Right lobe of liver (tissue), 6 donors: ENCODE measurements at regions not wholly inside any gene's neighbourhood (a gene's known extent, or its start where the extent isn't known, plus 50 kb on each side); places are given as distances from the start of the nearest gene placed in this dataset.

Source experiments
- ATAC-seq, 4 donors: fragments of 200-7000 bp; cut with Tn5 transposase; one replicate each; pipeline ENCODE4 v1.9.1; 2020; ENCODE audit warnings: mild to moderate bottlenecking in 4 of 4, moderate library complexity in 4 of 4
- DNase-seq, 3 donors: peaks; one replicate each; pipeline ENCODE4 v3.0.0-alpha.2; 2020
- H3K27ac ChIP-seq, 3 donors: fragments of 200-600 bp; one replicate each; pipeline ENCODE4 v1.8.0; 2022
- H3K27me3 ChIP-seq, 2 donors: fragments of 200-600 bp; one replicate each; pipeline ENCODE4 v1.8.0; 2022
- H3K36me3 ChIP-seq, 4 donors: fragments of 200-600 bp; sonication (generic) in 1 of 4; one replicate each; pipeline versions ENCODE4 v1.5.1 to v1.8.0; 2017 to 2022; ENCODE audit warnings: control low read depth in 1 of 4
- H3K4me1 ChIP-seq, 4 donors: fragments of 200-600 bp; sonication (generic) in 1 of 4; one replicate each; pipeline versions ENCODE4 v1.5.1 to v1.8.0; 2017 to 2022; ENCODE audit warnings: control low read depth in 1 of 4
- H3K4me3 ChIP-seq, 3 donors: fragments of 200-600 bp; one replicate each; pipeline ENCODE4 v1.8.0; 2022
- H3K9me3 ChIP-seq, 4 donors: fragments of 200-600 bp; sonication (generic) in 1 of 4; one replicate each; pipeline versions ENCODE4 v1.5.1 to v1.8.0; 2017 to 2022; ENCODE audit warnings: control low read depth in 1 of 4
- POLR2A ChIP-seq: fragments of 450-650 bp; IDR thresholded peaks from one replicate; pipeline ENCODE4 v1.6.1; 2017; ENCODE audit warnings: antibody characterized with exemption, mild to moderate bottlenecking
- whole genome bisulfite sequencing: methylation state at CpG from one replicate; pipeline ENCODE4 v1.1.6; 2018; ENCODE audit warnings: low coverage, low lambda C conversion rate; ENCODE audit not compliant: insufficient coverage; ENCODE audit errors: missing lambda C conversion rate; 5-methylcytosine and 5-hydroxymethylcytosine counted together
- intact Hi-C, 2 donors: fragments of 100-400 bp; cut with DNase I; formaldehyde crosslinking; loops; one replicate each; pipeline versions ENCODE4 v1.11.2 to v1.14.1; 2022
- TF ChIP-seq, protein P1 (sequence below), 4 donors: fragments of 200-600 bp in 3 of 4; fragments of 450-650 bp in 1 of 4; IDR thresholded peaks; one replicate each; pipeline versions ENCODE4 v1.5.1 to v1.8.0; 2016 to 2022; ENCODE audit warnings: antibody characterized with exemption in 4 of 4, mild to moderate bottlenecking in 2 of 4
- donor health status: DM: no; HTN: yes; CAD: no.
- donor health status: DM: no; HTN: no; CAD: no.
- donor health status: DM: no; HTN: no; CAD: no.
- donor health status: DM: no; HTN: yes; CAD: no.
- donor health status: DM: no; HTN: yes; CAD: no.

DNA sequence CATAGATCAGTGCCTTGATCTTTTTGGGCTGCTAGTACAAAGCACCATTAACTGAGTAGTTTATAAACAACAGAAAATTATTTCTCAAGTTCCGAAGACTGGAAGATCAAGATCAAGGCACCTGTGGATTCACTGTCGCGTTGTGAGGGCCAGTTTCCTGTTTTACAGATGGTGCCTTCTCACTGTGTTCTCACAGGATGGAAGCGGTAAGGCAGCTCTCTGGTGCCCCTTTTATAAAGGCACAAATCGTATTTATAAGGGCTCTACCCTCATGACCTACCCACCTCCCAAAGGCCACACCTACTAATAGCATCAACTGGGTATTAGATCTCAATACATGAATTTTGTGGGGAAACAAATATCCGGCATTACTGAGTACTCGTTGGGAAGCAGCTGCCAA is 729.5 kb upstream of the SLC39A10 start:
- no peaks in the 10 kb centered on the region for H3K4me1 ChIP-seq
- no peaks in the 10 kb centered on the region for H3K9me3 ChIP-seq
- no peaks in the 10 kb centered on the region for H3K36me3 ChIP-seq
- TF ChIP-seq POLR2A = no peak
- TF ChIP-seq, protein P1, sequence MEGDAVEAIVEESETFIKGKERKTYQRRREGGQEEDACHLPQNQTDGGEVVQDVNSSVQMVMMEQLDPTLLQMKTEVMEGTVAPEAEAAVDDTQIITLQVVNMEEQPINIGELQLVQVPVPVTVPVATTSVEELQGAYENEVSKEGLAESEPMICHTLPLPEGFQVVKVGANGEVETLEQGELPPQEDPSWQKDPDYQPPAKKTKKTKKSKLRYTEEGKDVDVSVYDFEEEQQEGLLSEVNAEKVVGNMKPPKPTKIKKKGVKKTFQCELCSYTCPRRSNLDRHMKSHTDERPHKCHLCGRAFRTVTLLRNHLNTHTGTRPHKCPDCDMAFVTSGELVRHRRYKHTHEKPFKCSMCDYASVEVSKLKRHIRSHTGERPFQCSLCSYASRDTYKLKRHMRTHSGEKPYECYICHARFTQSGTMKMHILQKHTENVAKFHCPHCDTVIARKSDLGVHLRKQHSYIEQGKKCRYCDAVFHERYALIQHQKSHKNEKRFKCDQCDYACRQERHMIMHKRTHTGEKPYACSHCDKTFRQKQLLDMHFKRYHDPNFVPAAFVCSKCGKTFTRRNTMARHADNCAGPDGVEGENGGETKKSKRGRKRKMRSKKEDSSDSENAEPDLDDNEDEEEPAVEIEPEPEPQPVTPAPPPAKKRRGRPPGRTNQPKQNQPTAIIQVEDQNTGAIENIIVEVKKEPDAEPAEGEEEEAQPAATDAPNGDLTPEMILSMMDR (IDR thresholded peaks at IDR 0.05) = no peak
- no peak for ATAC-seq
- intact Hi-C loops = no loop called here
- no peak overlapping the region for H3K4me3 ChIP-seq
- no peaks in the 10 kb centered on the region for H3K27me3 ChIP-seq
- WGBS = 63% methylated on average over 7 of the region's 7 CpGs
- no peak for DNase-seq
- no peak overlapping the region for H3K27ac ChIP-seq

DNA sequence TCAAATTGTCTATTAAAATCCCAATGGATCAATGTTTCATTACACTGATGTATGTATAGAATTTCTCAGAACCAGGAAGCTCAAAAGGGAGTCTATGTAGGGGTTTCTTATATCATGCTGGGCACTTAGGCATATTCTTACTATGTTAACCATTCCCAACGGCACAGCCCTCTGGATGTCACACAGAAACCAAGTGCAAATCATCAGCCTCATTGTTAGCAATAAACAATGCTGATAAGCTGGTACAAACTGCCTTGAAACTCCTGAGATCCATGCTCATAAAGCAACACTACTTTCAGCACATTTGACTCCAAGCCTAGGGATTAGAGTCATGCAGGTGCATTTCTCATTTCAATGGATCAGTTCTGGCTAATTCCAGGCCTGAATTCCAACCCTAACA is 730.2 kb upstream of the SLC39A10 start:
- TF ChIP-seq, protein P1 (IDR thresholded peaks at IDR 0.05) = no peak
- no peak for TF ChIP-seq POLR2A
- no peak overlapping the region for H3K4me3 ChIP-seq
- no peaks in the 10 kb centered on the region for H3K36me3 ChIP-seq
- no peaks in the 10 kb centered on the region for H3K27me3 ChIP-seq
- H3K9me3 ChIP-seq = no peaks in the 10 kb centered on the region
- WGBS = 30% methylated on average over 1 of the region's 1 CpG
- intact Hi-C loops = no loop called here
- H3K4me1 ChIP-seq = no peaks in the 10 kb centered on the region
- DNase-seq (no peak), ATAC-seq (no peak)
- H3K27ac ChIP-seq = no peak overlapping the region

- no peak for DNase-seq
- no peak overlapping the region for H3K4me3 ChIP-seq
- no peaks in the 10 kb centered on the region for H3K27me3 ChIP-seq
- 42% methylated on average over 4 of the region's 4 CpGs for WGBS
- no peaks in the 10 kb centered on the region for H3K36me3 ChIP-seq
- no peaks in the 10 kb centered on the region for H3K4me1 ChIP-seq
- H3K9me3 ChIP-seq = no peaks in the 10 kb centered on the region
- TF ChIP-seq, protein P1 (IDR thresholded peaks at IDR 0.05) = no peak
- no peak for TF ChIP-seq POLR2A
- no peak overlapping the region for H3K27ac ChIP-seq
- intact Hi-C loops = no loop called here
- no peak for ATAC-seq
Observed at GRCh38 chr2:194925742-194926141, 731.3 kb upstream of the SLC39A10 start.

DNA sequence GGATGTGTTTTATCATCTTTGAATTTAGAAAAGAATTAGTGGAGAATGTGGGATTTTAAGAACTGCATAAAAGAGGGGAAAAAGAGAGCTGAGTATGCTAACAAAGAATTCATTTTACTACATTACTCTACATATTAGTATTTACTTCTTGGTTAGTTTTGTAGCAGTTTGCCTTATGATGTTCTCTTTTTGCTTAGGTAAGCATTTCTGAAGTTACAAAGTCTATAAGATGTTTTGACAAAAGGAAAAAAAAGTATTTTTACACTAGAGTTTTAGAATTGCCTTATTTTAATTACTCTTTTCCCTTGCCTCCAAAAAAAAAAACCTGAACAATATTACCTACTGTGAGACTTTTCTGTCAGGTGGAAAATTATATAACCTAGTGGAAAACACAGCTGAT is 739.5 kb upstream of the SLC39A10 start:
- TF ChIP-seq POLR2A = no peak
- TF ChIP-seq, protein P1 (IDR thresholded peaks at IDR 0.05) = no peak

DNA sequence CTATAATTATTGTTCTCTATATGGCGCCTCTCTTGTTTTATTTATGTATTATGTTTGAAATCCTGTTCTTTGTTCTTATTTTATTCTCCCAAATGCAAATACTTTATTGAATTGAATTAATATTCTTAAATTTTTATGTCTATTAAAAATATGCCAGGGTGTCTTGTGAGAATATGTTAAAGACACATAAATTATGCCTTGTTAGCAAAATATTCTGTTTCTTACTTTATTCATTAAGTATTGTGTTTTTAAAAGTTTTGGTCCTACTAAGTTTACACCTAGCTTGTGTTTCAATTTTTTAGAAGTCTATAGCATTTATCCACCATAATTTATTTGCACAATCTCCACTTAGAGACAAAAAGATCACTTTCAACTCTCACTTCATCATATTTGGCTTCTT is 741.5 kb upstream of the SLC39A10 start:
- intact Hi-C loops = no loop called here
- no peak for DNase-seq
- H3K27me3 ChIP-seq = no peaks in the 10 kb centered on the region
- no peaks in the 10 kb centered on the region for H3K36me3 ChIP-seq
- no peak for ATAC-seq
- no peak overlapping the region for H3K4me3 ChIP-seq
- 60% methylated on average over 1 of the region's 1 CpG for WGBS
- no peaks in the 10 kb centered on the region for H3K4me1 ChIP-seq
- no peak overlapping the region for H3K27ac ChIP-seq
- TF ChIP-seq, protein P1 (IDR thresholded peaks at IDR 0.05) = no peak
- no peak for TF ChIP-seq POLR2A
- no peaks in the 10 kb centered on the region for H3K9me3 ChIP-seq

More for the DNA sequence above, 739.5 kb upstream of the SLC39A10 start:
- H3K9me3 ChIP-seq = no peaks in the 10 kb centered on the region
- H3K27ac ChIP-seq = no peak overlapping the region
- H3K4me3 ChIP-seq = no peak overlapping the region
- no peaks in the 10 kb centered on the region for H3K36me3 ChIP-seq
- no peaks in the 10 kb centered on the region for H3K27me3 ChIP-seq
- no peaks in the 10 kb centered on the region for H3K4me1 ChIP-seq
- ATAC-seq = no peak
- no peak for DNase-seq
- intact Hi-C loops = no loop called here
